Cerebellar cortex (tissue), 1 donor: ENCODE measurements at regions not wholly inside any gene's neighbourhood (a gene's known extent, or its start where the extent isn't known, plus 50 kb on each side); places are given as distances from the start of the nearest gene placed in this dataset.
"Not testable (repeated sequence)": the region's sequence is repeated elsewhere in the genome, so short reads cannot be mapped to it uniquely, and the experiment has no call there.

Experiments used
- DNase-seq: peaks from one replicate; pipeline ENCODE4 v3.0.0-alpha.2; 2015; ENCODE audit warnings: low spot score

DNA sequence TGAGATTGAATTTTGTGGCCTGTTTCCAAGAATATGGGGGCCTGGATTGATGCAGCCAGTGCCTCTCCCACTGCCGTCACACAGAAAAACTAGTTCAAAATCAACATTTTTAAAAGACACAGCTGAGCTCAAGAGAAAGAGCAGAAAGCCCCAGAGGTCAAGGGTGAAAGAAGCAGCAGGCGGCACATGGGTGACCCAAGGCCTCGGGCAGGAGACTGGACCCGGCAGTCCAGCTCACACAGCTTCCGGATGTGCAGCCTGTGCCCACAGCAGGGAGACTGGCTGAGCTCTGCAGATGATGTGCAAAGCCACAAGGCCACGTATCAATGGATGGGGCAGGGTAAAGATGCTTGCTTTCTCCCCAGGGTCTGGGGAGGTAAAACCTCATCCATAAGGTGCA is 50.4 kb upstream of the RNF32 start:
- DNase-seq, result no peak

DNA sequence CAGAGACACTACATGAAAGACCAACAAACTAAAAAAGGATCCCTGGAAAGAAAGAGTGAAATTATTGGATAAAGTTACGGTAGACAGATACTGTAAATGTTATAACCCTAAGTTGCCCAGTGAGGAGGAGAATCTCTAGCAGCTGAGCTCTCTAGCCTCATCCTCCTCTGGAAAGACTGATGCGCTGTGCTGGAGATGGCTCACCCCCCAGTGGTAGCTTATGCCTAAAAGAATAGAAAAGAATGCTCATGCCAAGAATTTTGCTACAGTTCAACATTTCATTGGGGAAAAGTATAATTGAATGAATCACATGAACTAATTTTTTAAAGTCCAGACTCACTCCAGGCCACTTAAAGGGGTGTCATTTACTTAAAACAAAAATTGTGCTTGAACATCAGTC is 50.8 kb upstream of the RNF32 start:
- DNase-seq, result no peak

DNA sequence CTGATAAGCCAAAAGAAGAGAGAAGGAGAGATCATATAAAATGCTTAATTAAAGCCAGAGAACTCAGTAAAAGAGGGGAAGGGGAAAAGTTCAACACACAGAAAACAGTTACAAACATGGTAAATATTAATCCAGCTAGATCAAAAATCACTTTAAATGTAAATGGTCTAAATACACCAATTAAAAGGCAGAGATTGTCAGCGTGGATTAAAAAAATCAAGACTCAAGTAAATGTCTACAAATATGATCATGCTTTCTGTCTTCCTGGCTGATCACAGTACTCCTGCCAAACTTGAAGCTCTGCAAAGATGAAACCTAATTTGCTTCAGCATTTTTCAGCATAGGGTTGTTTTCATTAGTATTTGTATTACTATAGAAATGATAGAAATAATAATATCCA is 54.6 kb upstream of the RNF32 start:
- DNase-seq, result no peak

DNA sequence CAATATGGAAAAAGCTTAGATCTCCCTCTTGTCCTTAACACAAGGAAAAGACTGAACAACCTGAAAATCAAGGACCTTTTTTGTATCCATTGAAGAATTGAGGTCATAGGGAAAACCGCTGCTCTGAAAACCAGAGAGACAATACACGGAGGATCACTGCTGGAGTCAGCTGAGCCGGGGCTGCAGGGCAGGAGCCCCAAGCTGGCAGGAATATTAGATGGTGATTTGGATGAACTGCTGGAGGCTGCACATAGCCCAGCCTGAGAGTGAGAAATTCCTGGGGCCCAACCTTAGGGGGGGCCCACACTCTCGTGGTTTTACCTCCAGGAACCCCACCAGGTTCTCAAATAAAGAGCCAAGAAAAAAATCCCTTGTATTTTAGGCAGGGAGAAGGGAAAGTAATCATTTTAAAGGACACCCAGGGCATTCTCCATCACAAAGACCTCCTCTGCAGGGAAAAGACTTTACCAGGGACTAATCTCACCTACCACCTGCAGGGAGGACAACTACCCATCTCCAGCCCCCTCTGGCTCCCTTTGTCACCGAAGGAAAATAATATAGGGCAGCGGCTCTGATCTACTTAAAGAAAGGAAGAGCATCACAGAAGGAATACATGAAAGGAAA is 55.4 kb upstream of the RNF32 start:
- no peak for DNase-seq

DNA sequence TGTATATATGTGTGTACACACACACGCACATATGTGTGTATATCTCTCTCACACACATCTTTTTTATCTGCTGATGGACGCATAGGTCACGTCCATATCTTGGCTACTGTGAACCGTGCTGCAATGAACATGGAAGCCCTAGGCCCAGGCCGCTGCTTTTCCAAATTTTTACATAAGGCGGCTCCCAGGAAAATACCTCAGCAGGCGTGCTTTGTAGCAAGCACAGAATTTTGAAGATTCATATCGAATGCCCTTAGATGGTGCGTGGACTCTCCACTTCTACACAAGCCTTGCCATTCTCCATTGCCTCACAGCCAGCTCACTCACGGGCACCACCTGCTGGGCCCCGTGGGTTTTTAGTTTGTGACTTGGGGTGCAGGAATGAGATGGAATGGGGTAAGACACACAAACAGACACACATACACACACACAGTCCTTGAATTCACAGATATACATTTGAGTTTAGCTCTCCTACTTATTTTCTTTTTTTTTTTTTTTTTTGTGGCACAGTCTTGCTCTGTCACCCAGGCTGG is 57.9 kb upstream of the RNF32 start:
- no peak for DNase-seq

DNA sequence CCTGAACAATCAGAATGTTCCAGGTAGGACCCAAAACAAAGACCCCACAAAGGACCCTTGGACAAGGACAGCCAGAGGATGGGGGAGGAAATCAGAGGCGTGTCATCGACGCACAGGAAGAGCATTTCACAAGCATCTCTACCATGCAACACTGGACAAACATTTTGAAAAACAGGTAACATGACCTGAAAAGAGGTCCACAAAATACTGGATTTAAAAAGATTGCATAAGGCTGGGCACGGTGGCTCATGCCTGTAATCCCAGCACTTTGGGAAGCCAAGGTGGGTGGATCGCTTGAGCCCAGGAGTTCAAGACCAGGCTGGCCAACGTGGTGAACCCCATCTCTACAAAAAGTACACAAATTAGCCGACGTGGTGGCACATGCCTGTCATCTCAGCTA is 60.5 kb upstream of the RNF32 start:
- no peak for DNase-seq

DNA sequence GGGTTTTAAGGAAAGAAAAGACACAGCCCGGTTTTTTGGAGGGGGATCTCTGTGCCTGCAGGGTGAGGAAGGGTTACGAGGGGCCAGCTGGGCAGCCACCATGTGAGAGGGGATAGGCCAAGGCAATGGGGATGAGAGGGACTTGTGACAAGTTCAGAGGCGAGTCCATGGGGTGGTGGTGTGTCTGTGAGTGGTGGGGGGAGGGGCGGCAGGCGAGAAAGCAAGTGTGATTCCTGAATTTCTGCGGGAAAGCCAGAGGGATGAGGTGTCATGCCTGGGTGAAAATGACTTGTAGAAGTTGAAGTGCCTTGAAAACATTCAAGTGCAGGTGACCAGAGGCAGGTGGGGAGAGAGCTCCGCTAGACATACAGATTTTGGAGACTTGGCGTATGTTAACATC is 61.0 kb upstream of the RNF32 start:
- DNase-seq, result no peak

DNA sequence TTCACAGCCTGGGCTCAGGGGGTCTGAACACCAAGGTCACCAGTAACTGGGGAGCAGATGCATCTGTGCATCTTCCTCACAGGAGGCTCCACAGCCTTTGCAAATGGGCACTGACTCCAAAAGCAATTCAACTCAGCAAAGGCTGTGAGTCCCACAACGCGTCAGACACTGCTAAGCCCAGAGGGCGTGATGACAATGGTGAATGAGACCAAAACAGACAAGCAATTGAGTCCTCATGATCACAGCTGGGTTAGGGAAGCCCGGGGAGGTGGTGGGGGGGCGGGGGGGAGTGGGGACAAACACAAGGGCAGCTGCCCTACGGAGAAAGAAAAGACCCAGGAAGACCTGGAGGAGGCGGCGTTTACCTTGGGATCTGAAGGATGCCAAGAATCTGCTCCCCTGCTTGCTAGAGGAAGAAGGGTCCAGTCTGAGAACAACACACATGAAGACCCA is 61.6 kb upstream of the RNF32 start:
- DNase-seq, result no peak

DNA sequence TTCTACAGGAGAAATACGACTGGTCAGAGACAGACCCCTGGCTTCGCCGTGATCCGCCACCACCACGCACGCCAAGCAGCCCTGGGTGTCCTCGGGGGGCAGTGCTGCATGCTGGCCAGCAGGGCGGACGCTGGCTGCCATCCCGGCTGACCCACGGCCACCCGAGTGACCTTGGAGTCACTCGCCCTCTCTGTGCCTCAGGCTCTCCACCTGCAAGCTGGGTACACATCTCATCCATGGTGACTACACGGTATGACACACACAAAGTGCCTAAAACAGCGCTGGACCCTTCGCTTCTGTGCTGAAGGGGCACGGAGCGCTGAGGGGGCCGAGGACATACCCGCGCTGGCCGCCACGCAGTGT is 62.0 kb upstream of the RNF32 start:
- DNase-seq, result no peak

DNA sequence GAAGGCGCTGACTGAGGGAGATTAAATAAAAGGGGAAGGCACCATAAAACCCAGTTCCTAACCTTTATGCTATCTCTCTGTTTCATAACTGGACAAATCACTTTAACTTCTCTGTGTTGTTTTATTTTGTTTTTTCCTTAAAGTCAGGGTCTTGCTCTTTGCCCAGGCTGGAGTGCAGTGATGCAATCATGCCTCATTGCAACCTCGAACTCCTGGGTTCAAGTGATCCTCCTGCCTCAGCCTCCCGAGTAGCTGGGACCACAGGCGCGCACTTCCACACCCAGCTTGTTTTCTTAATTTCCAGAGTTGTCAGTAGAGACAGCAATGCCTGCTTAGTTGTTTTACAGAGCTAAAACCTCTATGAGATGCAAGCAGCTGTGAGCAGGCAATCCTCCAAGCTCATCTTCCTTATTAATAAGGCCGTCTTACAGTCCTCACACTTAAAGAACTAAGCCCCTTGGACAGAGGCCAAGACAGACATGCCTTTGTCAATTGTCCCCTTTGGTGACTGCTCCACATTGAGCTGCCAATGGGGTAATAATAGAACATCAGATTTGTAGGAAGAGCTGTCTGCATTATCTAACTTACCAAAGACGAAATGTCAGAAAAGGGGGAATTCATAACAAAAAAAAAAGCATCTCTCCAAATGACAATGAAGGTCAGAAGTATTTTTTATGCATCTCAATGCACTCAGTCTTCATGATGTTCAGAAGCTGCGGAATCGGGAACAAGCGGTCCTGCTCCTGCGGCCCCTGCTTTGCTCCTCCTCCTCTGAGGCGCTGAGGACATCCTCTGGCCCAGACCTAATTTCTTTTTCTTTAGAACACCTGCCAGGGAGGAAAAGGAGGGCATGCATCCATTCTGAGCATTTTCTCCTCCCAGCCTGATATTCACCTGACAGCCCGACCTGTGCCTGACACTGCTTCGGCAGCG is 62.7 kb upstream of the RNF32 start:
- DNase-seq, result no peak

DNA sequence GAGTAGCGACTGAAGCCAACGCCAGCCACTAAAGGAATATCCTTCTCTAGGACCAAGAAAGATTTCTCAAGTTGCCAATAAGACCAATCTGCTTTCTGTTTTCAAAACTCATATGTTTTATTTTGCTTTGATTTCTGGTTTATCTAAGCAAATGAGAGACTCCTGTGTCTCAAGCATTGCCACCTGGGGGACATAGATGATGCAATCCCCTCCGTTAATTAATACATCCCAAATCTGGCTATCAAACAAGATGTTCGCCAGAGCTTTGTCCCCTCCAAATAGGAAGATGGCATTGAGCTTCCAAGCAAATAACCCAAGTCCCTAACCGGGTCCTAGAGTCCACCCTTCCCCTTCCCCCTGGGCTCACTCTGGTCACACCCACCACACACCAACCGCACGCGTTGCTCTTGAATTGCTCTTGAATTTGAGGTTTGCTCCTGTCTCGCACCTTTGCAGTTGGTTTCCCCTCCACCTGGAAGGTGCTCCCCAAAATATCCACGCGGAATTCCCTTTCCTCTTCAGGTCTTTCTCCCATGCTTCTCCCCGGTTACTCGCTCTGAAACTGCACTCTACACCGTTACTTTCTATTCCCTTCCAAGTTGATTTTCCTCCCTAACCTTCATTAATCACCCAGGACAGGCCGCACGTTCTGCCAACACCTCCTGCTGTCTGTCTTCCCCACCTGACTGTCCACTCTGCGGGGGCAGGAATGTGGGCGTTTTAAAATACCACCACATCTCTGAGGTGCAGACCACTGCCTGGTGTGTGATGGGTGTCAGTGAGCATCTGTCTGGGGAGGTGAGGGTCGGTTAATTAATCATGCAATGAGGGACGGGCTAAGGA is 64.1 kb upstream of the RNF32 start:
- DNase-seq, result no peak

DNA sequence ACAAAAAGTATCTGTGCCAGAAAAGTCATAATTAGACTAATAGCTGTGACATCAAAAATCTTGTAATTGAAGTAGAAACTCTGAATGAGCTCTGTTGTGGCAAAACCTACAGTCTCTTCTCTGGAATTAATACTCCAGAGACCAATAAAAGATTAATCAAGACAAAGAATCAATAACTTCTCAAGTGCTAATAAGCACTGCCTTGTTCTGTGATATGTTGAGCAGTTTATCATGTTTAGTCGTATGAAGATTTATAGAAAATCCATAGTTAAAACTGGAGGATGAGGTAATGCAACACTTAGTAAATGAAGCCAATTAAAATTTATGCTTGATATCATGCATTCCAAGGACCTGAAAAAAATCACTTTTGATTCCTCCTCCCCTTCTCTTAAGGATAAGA is 72.3 kb upstream of the RNF32 start:
- DNase-seq, result no peak

DNA sequence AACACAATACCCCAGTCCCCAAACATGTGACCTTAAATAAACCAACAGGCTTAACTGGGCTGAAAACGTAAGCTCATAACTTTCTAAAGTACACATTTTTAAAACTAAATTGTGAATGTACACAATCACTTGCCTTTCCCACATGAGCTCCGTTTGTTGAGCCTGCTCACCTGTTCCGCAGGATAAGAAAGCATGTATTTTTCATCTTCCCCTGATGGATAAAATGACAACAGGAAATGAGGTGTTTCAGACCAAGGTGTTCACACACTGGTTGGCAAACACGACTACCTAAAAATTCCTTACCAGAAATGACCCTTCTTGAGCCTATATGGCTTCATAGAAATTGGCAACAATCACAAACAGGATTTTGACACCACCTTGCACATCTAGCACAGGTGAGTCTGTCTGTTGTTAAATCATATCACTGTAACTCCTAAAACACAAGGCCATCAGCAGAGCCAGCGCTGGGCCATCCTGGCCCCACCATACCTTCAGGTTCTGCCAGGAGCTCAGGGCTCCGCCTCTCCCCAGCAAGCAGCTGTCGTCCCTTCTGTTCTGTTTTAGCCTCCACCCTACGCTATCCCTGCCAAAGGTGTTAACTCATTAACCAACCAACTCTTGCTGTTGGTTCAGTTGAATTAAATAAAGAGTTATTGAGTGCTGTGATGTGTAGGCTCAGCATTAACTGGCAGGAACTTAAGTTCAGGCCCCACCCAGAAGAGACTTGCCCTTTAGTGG is 73.6 kb upstream of the RNF32 start:
- peak; percentile 69 for DNase-seq

DNA sequence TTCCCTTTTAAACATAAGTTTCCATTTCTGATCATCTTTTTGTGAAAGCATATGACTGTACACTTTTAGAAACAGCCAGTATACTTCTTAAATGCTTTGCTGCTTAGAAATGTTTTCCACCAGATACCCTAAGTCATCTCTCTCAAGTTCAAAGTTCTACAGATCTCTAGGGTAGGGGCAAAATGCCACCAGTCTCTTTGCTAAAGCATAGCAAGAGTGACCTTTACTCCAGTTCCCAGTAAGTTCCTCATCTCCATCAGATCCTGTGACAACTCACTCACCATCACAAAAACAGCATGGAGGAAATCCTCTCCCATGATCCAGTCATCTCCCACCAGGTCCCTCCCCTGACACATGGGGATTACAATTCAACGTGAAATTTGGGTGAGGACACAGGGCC is 75.6 kb upstream of the RNF32 start:
- DNase-seq, result not testable (repeated sequence)

DNA sequence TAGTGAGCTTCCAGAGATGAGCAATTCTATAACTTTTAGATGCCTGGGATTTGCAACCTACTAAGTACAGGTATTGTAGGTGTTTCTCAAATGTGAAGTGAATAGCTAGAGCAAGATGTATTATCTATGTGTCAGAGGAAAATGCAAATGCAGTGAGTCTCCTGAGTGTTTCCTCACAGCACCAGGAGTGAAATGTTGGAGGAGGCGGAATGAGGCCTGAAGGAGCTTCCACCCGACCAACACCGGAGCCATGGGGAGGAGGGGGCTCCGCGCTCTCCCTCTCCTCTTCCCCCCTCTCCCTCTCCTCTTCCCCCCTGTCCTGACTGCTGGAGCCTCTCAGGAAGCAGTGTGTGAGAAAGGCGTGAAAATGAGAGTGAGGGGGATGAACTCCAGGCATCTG is 79.9 kb upstream of the RNF32 start:
- DNase-seq, result no peak

DNA sequence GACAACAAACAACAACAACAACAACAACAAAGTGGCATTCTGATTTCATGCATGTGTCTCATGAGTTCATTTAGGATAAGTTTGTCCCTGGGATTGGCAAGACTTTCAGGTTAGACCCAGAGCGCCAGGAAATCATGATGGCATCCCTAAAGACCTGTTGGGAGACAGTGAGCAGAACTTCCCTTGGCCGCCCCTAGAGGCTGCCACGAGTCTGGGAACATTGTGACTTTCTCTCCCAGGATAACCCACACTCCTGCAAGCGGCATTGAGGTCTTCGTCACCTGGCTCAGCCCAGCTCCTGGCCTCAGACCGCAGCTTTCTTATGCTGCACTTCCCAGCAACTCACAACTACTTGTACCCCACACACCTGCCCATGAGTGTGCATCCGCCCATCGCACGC is 80.5 kb upstream of the RNF32 start:
- DNase-seq, result no peak

DNA sequence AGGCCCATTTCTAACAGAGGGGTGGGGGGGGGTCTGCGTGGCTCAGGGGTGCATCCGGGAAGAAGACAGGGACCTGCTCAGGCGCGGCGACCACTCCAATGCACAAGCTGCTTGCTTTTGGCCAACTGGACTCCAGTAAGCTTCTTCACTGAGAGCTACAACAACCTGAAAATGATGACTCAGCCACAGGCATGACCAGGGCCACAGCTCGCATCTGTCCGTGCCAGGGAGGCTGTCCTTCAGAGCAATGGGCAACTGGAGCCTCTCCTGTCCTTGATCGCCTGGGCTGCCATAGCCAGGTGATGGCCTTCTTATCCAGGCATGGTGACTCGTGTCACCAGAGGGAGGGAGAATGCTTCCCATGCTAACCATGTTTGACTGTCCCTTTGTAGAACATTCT is 81.6 kb upstream of the RNF32 start:
- no peak for DNase-seq

DNA sequence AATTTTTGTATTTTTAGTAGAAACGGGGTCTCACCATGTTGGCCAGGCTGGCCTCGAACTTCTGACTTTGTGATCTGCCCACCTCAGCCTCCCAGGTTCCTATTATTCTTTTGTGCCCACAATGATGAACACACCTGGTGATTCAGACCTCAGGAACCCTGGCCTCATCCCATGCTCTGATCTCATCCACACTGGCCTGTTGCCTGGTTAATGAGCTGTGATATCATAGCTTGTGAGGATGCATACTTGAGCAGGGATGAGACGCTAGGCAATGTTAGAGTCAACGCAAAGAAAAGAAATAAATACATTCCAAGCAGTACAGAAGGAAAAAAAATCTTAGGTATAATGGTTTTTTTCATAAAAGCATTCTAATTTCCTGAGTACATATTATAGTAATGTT is 82.4 kb upstream of the RNF32 start:
- DNase-seq, result peak; percentile 28

DNA sequence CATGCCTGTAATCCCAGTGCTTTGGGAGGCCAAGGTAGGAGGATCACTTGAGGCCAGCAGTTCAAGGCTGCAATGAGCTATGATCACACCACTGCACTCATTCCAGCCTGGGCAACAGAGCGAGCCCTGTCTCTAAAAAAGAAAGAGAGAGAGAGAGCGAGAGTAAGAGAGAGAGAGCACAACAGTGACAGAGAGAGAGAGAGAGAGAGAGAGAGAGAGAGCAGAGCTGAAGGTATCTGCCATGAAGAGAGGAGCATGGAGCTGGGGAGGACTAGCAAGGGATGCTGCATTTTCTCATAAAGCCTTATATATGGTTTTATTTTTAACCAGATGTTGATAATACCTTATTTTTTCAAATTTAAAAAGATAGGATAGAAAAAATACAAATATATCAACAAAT is 84.5 kb upstream of the RNF32 start:
- DNase-seq, result no peak

DNA sequence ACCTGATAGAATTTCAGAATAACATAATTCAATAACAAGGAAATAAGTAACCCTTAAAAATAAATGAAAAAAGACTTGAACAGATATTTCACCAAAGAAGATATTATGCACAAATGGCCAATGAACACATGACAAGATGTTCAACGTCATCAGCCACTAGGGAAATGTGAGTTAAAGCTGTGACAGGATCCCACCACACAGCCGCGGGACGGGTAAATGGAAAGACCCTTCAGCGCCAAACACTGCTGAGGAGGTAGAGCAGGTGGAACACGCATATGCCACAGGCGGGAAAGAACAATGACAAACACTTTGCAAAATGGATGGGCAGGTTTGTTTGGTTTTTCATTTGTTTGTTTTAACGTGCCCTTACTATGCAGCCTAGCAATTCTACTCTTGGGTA is 86.1 kb upstream of the RNF32 start:
- no peak for DNase-seq

DNA sequence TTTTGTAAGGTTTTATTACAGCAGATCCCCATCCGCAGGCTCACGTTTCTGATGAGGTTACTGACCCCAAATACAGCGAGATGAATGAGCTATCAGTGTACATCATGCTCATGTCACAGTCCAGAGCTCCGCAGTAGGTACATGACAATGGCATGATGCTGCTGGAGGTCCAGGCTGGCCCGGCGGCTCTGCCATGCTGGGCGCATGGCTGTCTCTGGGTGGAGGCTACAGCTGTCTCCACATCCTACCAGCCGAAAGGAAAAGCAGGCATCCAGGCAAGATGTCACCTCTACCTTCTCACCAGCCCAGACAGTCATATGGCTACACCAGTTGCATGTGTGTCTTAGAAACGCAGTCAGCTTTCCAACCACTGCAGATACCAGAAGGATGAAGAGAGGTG is 90.9 kb upstream of the RNF32 start:
- no peak for DNase-seq
